ENCODE measurements at regions not wholly inside any gene's neighbourhood (a gene's known extent, or its start where the extent isn't known, plus 50 kb on each side); places are given as distances from the start of the nearest gene placed in this dataset.

DNA sequence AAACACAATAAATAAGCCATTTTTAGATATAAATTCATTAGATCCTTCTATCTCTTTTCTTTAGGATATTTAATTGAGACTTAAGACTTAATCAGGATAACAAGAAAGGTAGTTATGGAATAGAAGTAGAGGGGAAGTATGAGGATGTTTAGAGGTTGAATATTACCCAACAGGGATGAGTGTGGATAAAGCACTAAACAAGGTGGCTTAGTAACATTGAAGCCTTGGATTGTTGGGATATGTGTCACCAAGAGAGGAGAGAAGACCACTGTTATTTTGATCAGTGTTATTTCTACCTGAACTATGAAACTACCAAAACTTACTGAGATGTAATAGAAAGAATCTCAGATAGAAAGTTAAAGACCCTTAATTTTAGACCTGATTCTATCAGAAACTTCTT is 405.7 kb downstream of the PIK3C3 start:
- no peak for TF ChIP-seq POLR2AphosphoS5 (IDR thresholded peaks at IDR 0.05)
- no peak for TF ChIP-seq CTCF (IDR thresholded peaks at IDR 0.05)
